Esophagus muscularis mucosa (tissue), 3 donors: ENCODE measurements at regions not wholly inside any gene's neighbourhood (a gene's known extent, or its start where the extent isn't known, plus 50 kb on each side); places are given as distances from the start of the nearest gene placed in this dataset.

Experiments used
- CTCF ChIP-seq, 3 experiments: fragments of 200-600 bp in 2 of 3; fragments of 450-650 bp in 1 of 3; sonication (generic) in 2 of 3; IDR thresholded peaks; one replicate each; pipeline ENCODE4 v1.5.1; 2017 to 2019; ENCODE audit warnings: antibody characterized with exemption in 3 of 3, mild to moderate bottlenecking in 2 of 3, moderate library complexity in 1 of 3
- POLR2A ChIP-seq: fragments of 450-650 bp; IDR thresholded peaks from one replicate; pipeline ENCODE4 v1.6.1; 2017; ENCODE audit warnings: antibody characterized with exemption, moderate library complexity, mild to moderate bottlenecking, low read depth
- POLR2AphosphoS5 ChIP-seq, 2 donors: sonication (generic); formaldehyde crosslinking; IDR thresholded peaks; one replicate each; pipeline ENCODE4 v1.6.1; 2017; ENCODE audit warnings: antibody characterized with exemption in 2 of 2

- no peak for TF ChIP-seq POLR2AphosphoS5 (IDR thresholded peaks at IDR 0.05)
- TF ChIP-seq CTCF (IDR thresholded peaks at IDR 0.05): no peak
- TF ChIP-seq POLR2A: no peak
Observed at GRCh38 chr14:83314764-83315163, 1781.1 kb upstream of the SEL1L start.
